NCI-H524 (cell line): ENCODE measurements at regions not wholly inside any gene's neighbourhood (a gene's known extent, or its start where the extent isn't known, plus 50 kb on each side); places are given as distances from the start of the nearest gene placed in this dataset.

ENCODE experiments used
- DNase-seq, 2 experiments: peaks; one replicate each; lab custom pipeline; 2025; lab: John Stamatoyannopoulos, UW

GRCh38 chr16:85360323-85361277 is 248.3 kb upstream of the CIBAR2 start:
- DNase-seq = peak; percentile 96 to 98

- peak in 1 of 2 experiments; percentile 43 for DNase-seq
These were observed 249.3 kb upstream of the CIBAR2 start for GRCh38 chr16:85361441-85362118.

GRCh38 chr16:85362443-85362842 is 250.2 kb upstream of the CIBAR2 start:
- no peak for DNase-seq

GRCh38 chr16:85363427-85363826 is 249.7 kb upstream of the GSE1 start:
- DNase-seq = no peak

GRCh38 chr16:85363881-85364280 is 249.2 kb upstream of the GSE1 start:
- no peak for DNase-seq

- DNase-seq = no peak
These were observed 248.6 kb upstream of the GSE1 start for GRCh38 chr16:85364323-85365040.

- DNase-seq = no peak
These were observed 248.0 kb upstream of the GSE1 start for GRCh38 chr16:85365120-85365519.

- peak; percentile 51 to 83 for DNase-seq
These were observed 246.9 kb upstream of the GSE1 start for GRCh38 chr16:85366031-85366763.

- DNase-seq = no peak
These were observed 245.6 kb upstream of the GSE1 start for GRCh38 chr16:85367485-85367884.

GRCh38 chr16:85369060-85369459 is 244.1 kb upstream of the GSE1 start:
- no peak for DNase-seq

GRCh38 chr16:85369741-85370528 is 243.2 kb upstream of the GSE1 start:
- peak in 1 of 2 experiments; percentile 50 for DNase-seq

- no peak for DNase-seq
These were observed 242.6 kb upstream of the GSE1 start for GRCh38 chr16:85370543-85370880.

- no peak for DNase-seq
These were observed 242.1 kb upstream of the GSE1 start for GRCh38 chr16:85370881-85371651.

- no peak for DNase-seq
These were observed 241.2 kb upstream of the GSE1 start for GRCh38 chr16:85371948-85372347.

- no peak for DNase-seq
These were observed 240.3 kb upstream of the GSE1 start for GRCh38 chr16:85372627-85373372.

GRCh38 chr16:85373741-85374570 is 239.2 kb upstream of the GSE1 start:
- DNase-seq = no peak

- no peak for DNase-seq
These were observed 238.6 kb upstream of the GSE1 start for GRCh38 chr16:85374571-85374872.

- DNase-seq = no peak
These were observed 237.8 kb upstream of the GSE1 start for GRCh38 chr16:85375282-85375681.
